ENCODE measurements at regions not wholly inside any gene's neighbourhood (a gene's known extent, or its start where the extent isn't known, plus 50 kb on each side); places are given as distances from the start of the nearest gene placed in this dataset.
A peak's percentile ranks its signal among the peaks of the same experiment; 100 is the strongest.

GRCh38 chr1:5456090-5456811 lies 536.0 kb downstream of the NPHP4 start:
- DNase-seq = peak; percentile 80 to 81

DNA sequence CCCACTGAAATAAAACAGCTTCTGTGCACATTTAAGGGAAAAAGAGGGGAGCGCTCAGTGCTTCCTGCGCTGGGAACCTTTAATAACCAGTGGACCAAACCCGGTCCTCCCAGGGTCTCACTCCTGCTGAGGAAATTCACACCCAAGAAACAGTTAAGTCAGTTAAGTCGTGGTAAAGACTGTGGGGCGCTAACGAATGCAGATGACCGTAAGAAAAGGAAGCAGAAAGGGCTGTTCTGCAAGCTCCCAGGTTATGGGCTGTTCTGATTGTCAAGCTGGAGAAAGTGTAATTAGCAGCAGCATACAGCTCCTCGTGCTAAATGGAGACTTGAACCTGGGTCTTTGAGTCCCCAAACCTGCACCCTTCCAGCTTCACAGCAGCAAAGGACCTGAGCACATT lies 536.6 kb downstream of the NPHP4 start:
- DNase-seq = no peak

GRCh38 chr1:5455056-5455455 lies 537.2 kb downstream of the NPHP4 start:
- DNase-seq = no peak

- DNase-seq = no peak
These were observed 538.9 kb downstream of the NPHP4 start for GRCh38 chr1:5453347-5453746.

- no peak for DNase-seq
These were observed 540.6 kb downstream of the NPHP4 start for GRCh38 chr1:5451671-5452070.

- DNase-seq = peak in 1 of 2 experiments; percentile 15
These were observed 543.7 kb downstream of the NPHP4 start for GRCh38 chr1:5448486-5448885.

GRCh38 chr1:5447503-5447960 lies 544.7 kb downstream of the NPHP4 start:
- peak; percentile 48 to 71 for DNase-seq

GRCh38 chr1:5444396-5444795 lies 547.8 kb downstream of the NPHP4 start:
- DNase-seq = peak; percentile 16 to 73

DNA sequence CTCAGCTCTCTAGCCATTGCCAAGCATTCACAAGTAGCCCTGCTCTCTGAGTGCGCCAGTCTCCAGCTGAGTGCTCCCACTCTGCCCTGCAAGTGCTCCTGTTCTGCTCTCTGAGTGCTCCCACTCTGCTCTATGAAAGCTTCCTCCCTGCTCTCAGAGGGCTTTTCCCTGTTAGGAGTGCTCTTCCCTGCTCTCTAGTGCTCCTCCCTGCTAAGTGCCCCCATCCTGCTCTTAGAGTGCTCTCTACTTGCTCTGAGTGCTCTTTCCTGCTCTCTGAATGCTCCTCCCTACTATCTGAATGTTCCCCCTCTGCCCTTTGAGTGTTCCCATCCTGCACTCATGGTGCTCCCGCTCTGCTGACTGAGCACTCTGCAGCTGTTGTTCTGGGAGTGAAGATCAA lies 555.4 kb downstream of the NPHP4 start:
- DNase-seq = no peak

- DNase-seq = no peak
These were observed 556.8 kb downstream of the NPHP4 start for GRCh38 chr1:5435414-5435813.

DNA sequence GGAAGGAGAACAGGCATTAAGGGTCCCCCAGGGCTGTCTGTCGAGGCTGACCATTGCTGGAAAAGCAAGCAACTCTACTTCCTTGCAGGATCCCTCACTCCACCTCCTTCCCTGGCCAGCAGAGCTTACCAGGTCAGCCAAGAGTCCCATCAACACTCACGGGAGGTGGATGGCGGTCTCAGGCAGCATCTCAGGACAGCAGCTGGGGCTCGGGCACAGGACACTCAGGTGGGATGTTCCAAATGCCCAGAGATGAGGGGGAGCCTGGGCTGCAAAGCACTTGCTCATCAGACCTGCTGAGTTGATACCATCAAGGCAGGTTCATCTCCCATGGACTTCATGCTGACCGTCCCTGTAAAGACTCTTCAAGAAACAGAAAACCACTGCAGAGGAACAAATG lies 559.8 kb downstream of the NPHP4 start:
- DNase-seq = no peak

DNA sequence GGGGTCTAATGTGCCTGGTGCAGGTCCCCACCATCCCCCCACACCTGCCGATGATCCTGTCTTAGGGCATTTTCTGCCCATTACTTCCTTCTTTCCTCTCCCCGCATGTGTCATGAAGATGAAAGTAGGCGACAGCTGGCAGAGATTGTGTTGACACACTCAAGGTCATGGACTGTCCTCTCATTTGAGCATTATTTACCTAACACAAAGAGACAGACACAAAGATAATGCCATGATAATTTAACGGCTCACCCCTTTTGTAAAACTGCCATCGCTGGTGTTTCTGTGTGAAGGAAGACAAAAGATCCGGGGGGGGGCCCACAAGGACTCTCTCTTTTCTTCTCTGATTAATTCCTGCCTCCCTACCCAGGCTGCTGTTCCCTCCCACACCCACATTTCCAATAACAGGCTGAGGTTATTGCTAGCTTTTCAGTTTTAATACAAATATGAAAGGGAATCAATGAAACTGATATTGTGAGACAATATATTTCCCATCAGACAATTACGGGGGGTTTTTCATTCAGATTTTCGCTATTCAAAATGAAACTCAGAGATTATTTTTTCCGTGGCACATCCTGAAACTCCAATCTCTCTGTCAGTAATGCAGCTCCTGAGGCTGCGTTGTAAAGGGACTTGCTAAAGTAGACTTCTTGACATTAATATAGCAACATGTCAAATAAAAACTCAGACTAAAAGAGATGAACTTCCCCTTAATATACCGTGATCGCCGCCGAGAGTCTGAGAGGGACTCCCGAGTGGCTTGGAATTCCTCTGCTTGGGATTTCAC lies 561.1 kb downstream of the NPHP4 start:
- DNase-seq = peak; percentile 54 to 67

- DNase-seq = no peak
These were observed 562.1 kb downstream of the NPHP4 start for GRCh38 chr1:5430136-5430535.

GRCh38 chr1:5428351-5428750 lies 563.9 kb downstream of the NPHP4 start:
- no peak for DNase-seq

DNA sequence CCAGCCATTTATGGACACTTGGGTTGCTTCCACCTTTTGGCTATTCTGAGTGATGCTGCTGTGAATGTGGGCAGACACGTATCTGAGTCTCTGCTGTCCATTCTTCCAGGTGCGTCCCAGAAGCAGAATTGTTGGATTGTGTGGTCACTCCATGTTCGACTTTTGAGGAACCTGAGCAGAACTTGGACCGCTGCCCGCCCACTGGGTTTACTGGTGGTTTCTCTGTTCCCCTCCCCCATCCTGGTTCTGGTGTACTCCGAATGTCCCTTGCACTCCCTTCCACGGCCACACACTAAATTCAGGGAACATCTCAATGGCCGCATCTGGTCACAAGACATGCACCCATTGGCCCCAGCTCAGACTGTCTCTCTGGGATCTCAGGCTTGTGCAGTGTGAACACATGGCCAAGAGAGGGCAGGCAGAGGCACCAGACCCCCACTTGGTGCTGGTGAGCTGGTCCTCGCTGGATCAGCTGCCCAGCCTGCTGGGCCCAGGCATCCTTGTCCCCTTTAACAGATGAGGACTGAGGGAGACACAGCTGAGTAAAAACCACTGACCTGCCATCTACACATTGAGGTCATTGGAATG lies 565.1 kb downstream of the NPHP4 start:
- no peak for DNase-seq

- DNase-seq = no peak
These were observed 567.2 kb downstream of the NPHP4 start for GRCh38 chr1:5424802-5425703.

- DNase-seq = peak; percentile 81 to 90
These were observed 569.1 kb downstream of the NPHP4 start for GRCh38 chr1:5423109-5423508.

DNA sequence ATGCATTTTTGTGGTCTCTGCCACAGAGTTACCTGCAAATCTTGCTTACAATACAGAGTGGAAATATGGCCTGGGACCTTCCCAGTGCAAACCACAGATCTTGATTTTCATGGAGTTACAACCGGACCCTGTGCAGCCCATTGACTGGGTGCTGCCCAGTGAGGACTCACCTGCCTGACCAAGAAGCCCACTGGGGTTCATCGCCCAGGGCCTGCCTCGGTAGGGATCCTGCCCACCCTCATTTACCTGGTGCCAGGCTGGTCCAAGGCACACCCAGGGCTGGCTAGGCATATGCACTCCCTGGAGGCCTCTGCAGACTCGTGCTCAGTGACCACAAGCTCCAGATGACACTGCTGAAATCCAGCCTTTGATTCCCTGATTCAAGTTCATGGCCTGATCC lies 572.7 kb downstream of the NPHP4 start:
- DNase-seq = no peak

GRCh38 chr1:5416518-5416917 lies 575.7 kb downstream of the NPHP4 start:
- no peak for DNase-seq

DNA sequence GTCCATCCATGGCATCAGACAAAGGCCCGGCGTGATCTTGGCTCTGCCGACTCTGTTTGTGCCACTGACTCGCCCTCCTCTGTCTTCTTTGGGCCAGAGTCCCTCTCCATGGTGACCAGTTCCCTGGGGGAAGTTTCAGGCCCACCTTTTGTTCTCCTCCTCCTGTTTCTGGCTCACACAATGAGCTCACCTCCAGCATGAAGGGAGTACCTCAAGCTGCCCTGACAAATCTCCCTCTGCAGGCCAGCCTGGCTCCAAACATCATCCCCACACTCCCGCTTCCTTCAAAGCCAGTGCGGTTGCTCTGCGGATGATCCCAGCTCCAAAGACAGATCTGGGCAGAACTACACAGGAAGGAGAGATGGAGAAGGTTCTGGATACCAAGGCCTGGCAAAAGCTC lies 576.6 kb downstream of the NPHP4 start:
- no peak for DNase-seq

DNA sequence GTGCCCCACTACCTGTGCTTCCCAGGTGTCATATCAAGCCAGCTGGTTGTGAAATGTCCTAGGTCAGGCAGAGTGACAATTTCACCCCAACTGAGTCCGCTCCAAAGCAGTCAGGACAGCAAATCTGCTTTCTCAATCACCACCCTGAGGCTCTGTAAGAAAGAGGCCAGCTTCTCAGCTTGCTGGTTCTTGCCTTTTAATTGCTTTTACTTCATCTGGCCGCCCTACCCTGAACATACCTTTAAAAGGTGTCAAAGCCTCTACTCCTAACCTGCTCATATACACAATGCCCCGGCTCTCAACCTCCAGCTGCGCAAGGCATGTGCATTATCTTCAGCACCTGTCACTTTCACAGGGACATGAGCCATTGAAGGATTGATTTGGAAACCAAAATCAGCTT lies 581.6 kb downstream of the NPHP4 start:
- no peak for DNase-seq

- DNase-seq = no peak
These were observed 583.8 kb downstream of the NPHP4 start for GRCh38 chr1:5408401-5408800.

DNA sequence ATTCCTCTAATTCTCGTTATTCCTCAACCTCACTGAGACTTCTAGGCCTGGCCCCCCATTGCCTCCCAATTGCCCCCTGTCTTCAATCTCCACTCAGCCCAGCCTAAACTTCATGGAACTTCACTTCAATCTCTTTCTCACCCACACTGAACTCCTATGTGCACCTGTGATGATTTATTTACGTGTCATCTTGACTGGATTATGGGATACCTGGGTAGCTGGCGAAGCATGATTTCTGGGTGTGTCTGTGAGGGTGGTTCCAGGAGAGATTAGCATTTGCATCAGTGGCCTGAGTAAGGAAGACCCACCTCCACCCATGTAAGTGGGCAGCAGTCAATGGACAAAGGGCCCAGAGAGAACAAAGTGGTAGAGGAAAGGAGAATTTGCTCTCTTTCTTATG lies 587.0 kb downstream of the NPHP4 start:
- no peak for DNase-seq

All from SHP77 (cell line).